Heart left ventricle (tissue), 16 donors: ENCODE measurements at regions not wholly inside any gene's neighbourhood (a gene's known extent, or its start where the extent isn't known, plus 50 kb on each side); places are given as distances from the start of the nearest gene placed in this dataset.

Source experiments
- ATAC-seq, 4 donors: fragments of 200-7000 bp; cut with Tn5 transposase; one replicate each; pipeline ENCODE4 v1.9.1; 2020 to 2022; ENCODE audit warnings: moderate library complexity in 4 of 4, mild to moderate bottlenecking in 3 of 4, moderate number of reproducible peaks in 1 of 4
- DNase-seq, 5 donors: peaks; one replicate each; pipeline ENCODE4 v3.0.0-alpha.2; 2020
- H3K27ac ChIP-seq, 12 donors: fragments of 200-600 bp; sonication (generic) in 4 of 12; one replicate each; pipeline versions ENCODE4 v1.5.0 to v1.8.0; 2016 to 2022; ENCODE audit warnings: mild to moderate bottlenecking in 2 of 12
- H3K27me3 ChIP-seq, 9 donors: fragments of 200-600 bp; sonication (generic) in 2 of 9; one replicate each; pipeline versions ENCODE4 v1.5.1 to v1.8.0; 2016 to 2022; ENCODE audit warnings: mild to moderate bottlenecking in 3 of 9
- H3K36me3 ChIP-seq, 9 donors: fragments of 200-600 bp; sonication (generic) in 2 of 9; one replicate each; pipeline versions ENCODE4 v1.5.0 to v1.8.0; 2018 to 2022; ENCODE audit warnings: mild to moderate bottlenecking in 2 of 9
- H3K4me1 ChIP-seq, 12 donors: fragments of 200-600 bp; sonication (generic) in 4 of 12; one replicate each; pipeline versions ENCODE4 v1.5.0 to v1.8.0; 2016 to 2022; ENCODE audit warnings: mild to moderate bottlenecking in 3 of 12
- H3K4me3 ChIP-seq, 12 donors: fragments of 200-600 bp; sonication (generic) in 4 of 12; one replicate each; pipeline versions ENCODE4 v1.5.0 to v1.8.0; 2017 to 2022; ENCODE audit warnings: mild to moderate bottlenecking in 9 of 12, moderate library complexity in 4 of 12
- H3K9me3 ChIP-seq, 12 donors: fragments of 200-600 bp; sonication (generic) in 4 of 12; one replicate each; pipeline versions ENCODE4 v1.5.0 to v1.8.0; 2016 to 2022; ENCODE audit warnings: mild to moderate bottlenecking in 1 of 12
- CTCF ChIP-seq, 12 donors: fragments of 200-600 bp; sonication (generic) in 4 of 12; IDR thresholded peaks; one replicate each; pipeline versions ENCODE4 v1.5.0 to v1.8.0; 2018 to 2022; ENCODE audit warnings: antibody characterized with exemption in 12 of 12, mild to moderate bottlenecking in 5 of 12
- POLR2A ChIP-seq, 2 donors: fragments of 450-650 bp; IDR thresholded peaks; one replicate each; pipeline ENCODE4 v1.6.1; 2017; ENCODE audit warnings: antibody characterized with exemption in 2 of 2, mild to moderate bottlenecking in 2 of 2, moderate library complexity in 2 of 2
- whole genome bisulfite sequencing, 4 donors: extraction: QIAGEN DNeasy Blood & Tissue Kit in 2 of 4; methylation state at CpG; one replicate each; pipeline versions ENCODE4 v1.1.5 to v1.1.7; 2013 to 2018; 5-methylcytosine and 5-hydroxymethylcytosine counted together
- intact Hi-C, 10 donors: fragments of 100-400 bp; cut with DNase I; formaldehyde crosslinking; loops; one replicate each; pipeline versions ENCODE4 v1.11.1 to v1.14.2; 2022
- donor health status: ischemic (EF 13 %, LVEDD 7.1; RV severe dilation, severe dysfunction).
- donor health status: healthy with polysubstance abuse.
- donor health status: DM: no; HTN: yes; CAD: no.
- donor health status: DM: no; HTN: no; CAD: no.
- donor health status: ischemic (EF 25% LVEDD 6.9; RV normal size, moderate dysfunction).
- donor health status: ischemic (EF 25% LVEDD 5.7; RV mildly dilated, moderate dysfunction).
- donor health status: healthy.
- donor health status: DM: yes; HTN: yes; CAD: no.
- donor health status: ischemic (EF 35%, LVEDD 5.7; RV mildly dilated, moderate dysfunction).
- donor health status: nonischemic (EF 11% LVEDD 7.7; RV severe dilation, severe dysfunction).
- donor health status: DM: yes; HTN: yes; CAD: no.
- donor health status: PGD.
- donor health status: ischemic (EF 29% LVEDD 5.4; RV normal size, mild dysfunction).
- donor health status: nonischemic (EF 23%, LVEDD 6.1; RV moderate dilation, normal function).

GRCh38 chrX:25151749-25152148 lies 136.0 kb upstream of the ARX start:
- Histone ChIP-seq H3K4me1 (no peaks in the 10 kb centered on the region), H3K36me3 (no peaks in the 10 kb centered on the region), H3K4me3 (no peak overlapping the region), H3K27ac (no peak overlapping the region), H3K9me3 (no peaks in the 10 kb centered on the region), H3K27me3 (peaks cover 0 to 27% (median 0%) of the 10 kb centered on the region in 9 donors)
- TF ChIP-seq CTCF (IDR thresholded peaks at IDR 0.05) = no peak
- no peak for TF ChIP-seq POLR2A (IDR thresholded peaks at IDR 0.05)
- 80 to 88% (median 82%) methylated on average over 2 of the region's 2 CpGs for WGBS, 4 donors
- ATAC-seq (no peak), DNase-seq (no peak)
- intact Hi-C loops = no loop called here

- H3K4me1 ChIP-seq = no peaks in the 10 kb centered on the region
- 14 to 22% (median 17%) methylated on average over 19 of the region's 19 CpGs for WGBS, 4 donors
- no peak overlapping the region for H3K27ac ChIP-seq
- H3K9me3 ChIP-seq = no peaks in the 10 kb centered on the region
- peaks cover 0 to 17% (median 0%) of the 10 kb centered on the region in 9 donors for H3K27me3 ChIP-seq
- peak in 4 of 5 donors; percentile 14 to 50 (median 36) for DNase-seq
- H3K36me3 ChIP-seq = no peaks in the 10 kb centered on the region
- peak overlapping the region in 2 of 12 donors; percentile 15 to 32 for H3K4me3 ChIP-seq
- ATAC-seq = peak in 1 of 4 donors; percentile 58
- intact Hi-C loops = loop anchor here (2.0 to 10.0 kb wide), 8 partner anchors 302 to 747 kb away; no protein-coding TSS in a partner anchor
- TF ChIP-seq CTCF (IDR thresholded peaks at IDR 0.05) (peak; percentile 47 to 80 (median 64)), POLR2A (IDR thresholded peaks at IDR 0.05) (no peak)
These were observed 128.5 kb upstream of the ARX start for GRCh38 chrX:25144043-25144940.

- Histone ChIP-seq H3K4me1 (no peaks in the 10 kb centered on the region), H3K27me3 (peaks cover 0 to 17% (median 0%) of the 10 kb centered on the region in 9 donors)
- no peak for TF ChIP-seq CTCF (IDR thresholded peaks at IDR 0.05)
- no peak for TF ChIP-seq POLR2A (IDR thresholded peaks at IDR 0.05)
These were observed 127.8 kb upstream of the ARX start for GRCh38 chrX:25143596-25143995.

GRCh38 chrX:25141684-25142083 lies 125.9 kb upstream of the ARX start:
- Histone ChIP-seq H3K4me1 (no peaks in the 10 kb centered on the region), H3K27ac (no peak overlapping the region), H3K9me3 (no peaks in the 10 kb centered on the region), H3K27me3 (peaks cover 0 to 17% (median 0%) of the 10 kb centered on the region in 9 donors), H3K36me3 (no peaks in the 10 kb centered on the region), H3K4me3 (no peak overlapping the region)
- TF ChIP-seq POLR2A (IDR thresholded peaks at IDR 0.05) = no peak
- TF ChIP-seq CTCF (IDR thresholded peaks at IDR 0.05) = no peak
- ATAC-seq = no peak
- intact Hi-C loops = loop anchor here (5.0 to 10.0 kb wide), 6 partner anchors 299 to 744 kb away; no protein-coding TSS in a partner anchor
- DNase-seq = no peak
- WGBS, 4 donors = 68 to 76% (median 71%) methylated on average over 1 of the region's 1 CpG

More at GRCh38 chrX:25143596-25143995, 127.8 kb upstream of the ARX start:
- no peak overlapping the region for H3K4me3 ChIP-seq
- no peak for DNase-seq
- WGBS, 4 donors = 61 to 70% (median 66%) methylated on average over 8 of the region's 8 CpGs
- H3K9me3 ChIP-seq = no peaks in the 10 kb centered on the region
- no peak for ATAC-seq
- no peak overlapping the region for H3K27ac ChIP-seq
- intact Hi-C loops = loop anchor here (5.0 to 10.0 kb wide), 6 partner anchors 301 to 746 kb away; no protein-coding TSS in a partner anchor
- H3K36me3 ChIP-seq = no peaks in the 10 kb centered on the region
